ENCODE measurements at regions not wholly inside any gene's neighbourhood (a gene's known extent, or its start where the extent isn't known, plus 50 kb on each side); places are given as distances from the start of the nearest gene placed in this dataset.

DNA sequence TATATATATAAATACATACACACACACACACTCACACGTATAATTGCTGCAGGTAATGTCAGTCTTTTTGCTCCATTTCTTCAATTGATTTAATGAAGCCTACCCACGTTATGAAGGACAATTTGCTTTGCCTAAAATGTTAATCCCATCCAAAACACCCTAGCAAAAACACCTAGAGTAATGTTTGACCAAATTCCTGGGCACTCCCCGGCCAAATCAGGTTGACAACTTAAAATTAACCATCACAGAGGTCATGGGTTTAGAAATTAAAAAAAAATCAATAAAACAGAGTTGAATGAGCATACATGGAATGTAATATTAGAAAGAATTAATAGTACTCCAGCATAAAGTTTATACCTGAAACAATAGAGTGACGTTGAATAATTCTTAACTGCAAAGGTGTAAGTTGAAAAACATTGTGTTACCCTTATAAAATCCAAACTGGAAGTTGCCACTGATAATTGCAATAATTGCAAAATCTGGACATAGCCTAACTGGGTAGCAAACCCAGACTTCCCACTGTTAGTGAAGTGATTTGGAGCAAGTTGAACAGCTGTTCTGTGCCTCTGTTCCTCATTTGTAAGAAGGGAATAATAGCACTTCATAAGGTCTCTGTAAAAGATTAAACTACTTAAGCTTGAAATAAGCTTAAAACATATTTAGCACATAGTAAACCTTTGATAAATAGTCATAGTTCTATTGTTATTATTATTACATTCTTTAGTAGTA, 2120.5 kb downstream of the PCDH7 start:
- Histone ChIP-seq H3K27me3 (replicated peaks; ENCODE audit: control insufficient read depth, insufficient read depth, low read length) (no peaks in the 10 kb centered on the region), H3K36me3 (ENCODE audit: control insufficient read depth, insufficient read depth, low read length) (no peaks in the 10 kb centered on the region), H3K4me3 (replicated peaks; ENCODE audit: low read depth, low read length) (no peak overlapping the region)
- no peak for DNase-seq (ENCODE audit: extremely low read depth, insufficient read length)
- TF ChIP-seq, protein P1, sequence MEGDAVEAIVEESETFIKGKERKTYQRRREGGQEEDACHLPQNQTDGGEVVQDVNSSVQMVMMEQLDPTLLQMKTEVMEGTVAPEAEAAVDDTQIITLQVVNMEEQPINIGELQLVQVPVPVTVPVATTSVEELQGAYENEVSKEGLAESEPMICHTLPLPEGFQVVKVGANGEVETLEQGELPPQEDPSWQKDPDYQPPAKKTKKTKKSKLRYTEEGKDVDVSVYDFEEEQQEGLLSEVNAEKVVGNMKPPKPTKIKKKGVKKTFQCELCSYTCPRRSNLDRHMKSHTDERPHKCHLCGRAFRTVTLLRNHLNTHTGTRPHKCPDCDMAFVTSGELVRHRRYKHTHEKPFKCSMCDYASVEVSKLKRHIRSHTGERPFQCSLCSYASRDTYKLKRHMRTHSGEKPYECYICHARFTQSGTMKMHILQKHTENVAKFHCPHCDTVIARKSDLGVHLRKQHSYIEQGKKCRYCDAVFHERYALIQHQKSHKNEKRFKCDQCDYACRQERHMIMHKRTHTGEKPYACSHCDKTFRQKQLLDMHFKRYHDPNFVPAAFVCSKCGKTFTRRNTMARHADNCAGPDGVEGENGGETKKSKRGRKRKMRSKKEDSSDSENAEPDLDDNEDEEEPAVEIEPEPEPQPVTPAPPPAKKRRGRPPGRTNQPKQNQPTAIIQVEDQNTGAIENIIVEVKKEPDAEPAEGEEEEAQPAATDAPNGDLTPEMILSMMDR (IDR thresholded peaks at IDR 0.05; ENCODE audit: insufficient read depth, low read length, poor library complexity, severe bottlenecking): no peak

DNA sequence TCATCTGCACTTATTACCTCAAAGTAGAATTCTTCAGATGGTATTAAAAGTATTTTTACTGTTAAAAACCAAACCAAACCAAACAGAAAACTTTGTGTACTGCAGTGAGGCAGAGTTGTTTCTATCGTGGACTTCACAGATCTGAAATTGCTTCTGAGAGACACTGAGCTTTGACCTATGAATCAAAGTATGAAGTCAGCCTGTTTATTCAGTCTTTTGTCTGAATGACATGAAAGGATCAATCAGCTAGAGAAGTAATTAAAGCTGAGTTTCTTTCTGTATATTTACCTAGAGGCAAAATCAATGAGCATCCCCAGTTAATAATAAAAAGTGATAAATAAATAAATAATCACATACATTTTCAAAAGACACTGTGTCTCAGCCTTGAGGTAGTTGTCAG, 2121.0 kb downstream of the PCDH7 start:
- no peak for DNase-seq (ENCODE audit: extremely low read depth, insufficient read length)
- Histone ChIP-seq H3K27me3 (replicated peaks; ENCODE audit: control insufficient read depth, insufficient read depth, low read length) (no peaks in the 10 kb centered on the region), H3K4me3 (replicated peaks; ENCODE audit: low read depth, low read length) (no peak overlapping the region), H3K36me3 (ENCODE audit: control insufficient read depth, insufficient read depth, low read length) (no peaks in the 10 kb centered on the region)
- TF ChIP-seq, protein P1 (IDR thresholded peaks at IDR 0.05; ENCODE audit: insufficient read depth, low read length, poor library complexity, severe bottlenecking): no peak

DNA sequence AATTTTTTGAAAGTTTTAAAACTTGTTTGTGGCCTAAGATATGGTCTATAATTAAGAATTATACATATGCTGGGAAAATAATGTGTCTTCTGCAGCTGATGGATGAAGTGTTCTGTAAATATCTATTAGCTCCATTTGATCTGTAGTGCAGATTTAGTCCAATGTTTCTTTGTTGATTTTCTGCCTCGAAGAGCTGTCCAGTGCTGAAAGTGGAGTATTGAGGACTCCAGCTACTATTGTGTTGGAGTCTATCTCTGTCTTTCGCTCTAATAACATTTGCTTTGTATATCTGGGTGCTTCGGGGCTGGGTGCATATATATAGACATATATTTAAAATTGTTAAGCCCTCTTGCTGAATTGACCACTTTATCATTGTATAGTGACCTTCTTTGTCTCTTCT, 2127.3 kb downstream of the PCDH7 start:
- no peak for DNase-seq (ENCODE audit: extremely low read depth, insufficient read length)
- no peaks in the 10 kb centered on the region for H3K27me3 ChIP-seq (replicated peaks; ENCODE audit: control insufficient read depth, insufficient read depth, low read length)
- no peaks in the 10 kb centered on the region for H3K36me3 ChIP-seq (ENCODE audit: control insufficient read depth, insufficient read depth, low read length)
- no peak overlapping the region for H3K4me3 ChIP-seq (replicated peaks; ENCODE audit: low read depth, low read length)
- TF ChIP-seq, protein P1 (IDR thresholded peaks at IDR 0.05; ENCODE audit: insufficient read depth, low read length, poor library complexity, severe bottlenecking): no peak

DNA sequence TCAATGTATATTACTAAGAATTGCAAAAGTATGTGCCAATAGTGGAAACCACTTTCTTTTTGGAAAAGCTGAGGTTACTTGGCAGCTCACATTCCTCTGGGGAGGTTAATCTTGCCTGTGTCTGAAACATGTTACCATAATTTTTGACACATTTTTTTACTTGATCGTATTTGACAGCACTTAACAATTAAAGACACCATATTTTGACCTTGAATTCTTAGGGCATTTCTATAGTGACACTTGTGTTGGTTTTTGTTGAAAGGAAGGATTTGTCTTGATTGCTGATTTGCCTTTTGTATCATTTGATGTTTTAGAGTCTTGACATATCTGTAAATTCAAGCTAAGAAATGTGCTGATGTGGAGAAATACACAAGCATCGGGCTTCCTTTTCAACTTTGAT, 2135.5 kb downstream of the PCDH7 start:
- TF ChIP-seq, protein P1 (IDR thresholded peaks at IDR 0.05; ENCODE audit: insufficient read depth, low read length, poor library complexity, severe bottlenecking): no peak
- DNase-seq (ENCODE audit: extremely low read depth, insufficient read length): no peak
- H3K4me3 ChIP-seq (replicated peaks; ENCODE audit: low read depth, low read length): no peak overlapping the region
- H3K36me3 ChIP-seq (ENCODE audit: control insufficient read depth, insufficient read depth, low read length): no peaks in the 10 kb centered on the region
- H3K27me3 ChIP-seq (replicated peaks; ENCODE audit: control insufficient read depth, insufficient read depth, low read length): no peaks in the 10 kb centered on the region

DNA sequence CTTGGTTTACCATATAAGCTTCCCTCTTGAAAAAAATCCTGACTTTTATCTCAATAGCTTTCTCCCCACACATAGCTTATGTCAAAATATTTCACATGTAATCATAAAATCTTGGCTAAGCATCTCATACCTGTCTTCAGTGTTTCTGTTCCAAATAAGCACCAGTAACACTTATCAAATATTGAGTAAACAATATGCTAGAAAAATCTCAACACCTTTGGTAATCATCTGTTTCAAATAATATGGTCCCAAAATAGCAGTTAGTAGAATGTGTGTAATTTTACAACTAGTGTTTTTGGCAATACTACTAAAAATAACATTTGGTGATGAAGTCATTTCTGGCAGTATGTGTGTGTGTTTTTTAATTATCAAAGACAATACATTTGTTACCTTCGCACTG, 2138.2 kb downstream of the PCDH7 start:
- Histone ChIP-seq H3K36me3 (ENCODE audit: control insufficient read depth, insufficient read depth, low read length) (no peaks in the 10 kb centered on the region), H3K27me3 (replicated peaks; ENCODE audit: control insufficient read depth, insufficient read depth, low read length) (no peaks in the 10 kb centered on the region), H3K4me3 (replicated peaks; ENCODE audit: low read depth, low read length) (no peak overlapping the region)
- no peak for DNase-seq (ENCODE audit: extremely low read depth, insufficient read length)
- TF ChIP-seq, protein P1 (IDR thresholded peaks at IDR 0.05; ENCODE audit: insufficient read depth, low read length, poor library complexity, severe bottlenecking): no peak

DNA sequence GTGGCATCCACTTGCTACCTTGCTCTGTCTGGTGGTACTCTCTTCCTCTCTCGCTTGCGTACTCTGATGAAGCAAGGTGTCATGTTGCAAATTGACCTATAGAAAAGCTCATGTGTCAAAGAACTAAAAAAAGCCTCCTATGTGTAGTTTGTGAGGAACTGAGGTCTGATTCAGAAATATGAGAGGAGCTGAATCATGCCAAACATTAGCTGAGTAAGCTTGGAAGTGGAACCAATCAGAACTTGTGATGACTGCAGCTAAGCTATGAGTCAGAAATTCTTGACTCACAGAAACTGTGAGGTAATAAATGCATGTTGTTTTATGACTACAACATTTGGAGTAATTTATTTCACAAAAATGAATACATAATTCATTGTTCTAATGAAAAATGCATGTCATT, 2138.8 kb downstream of the PCDH7 start:
- DNase-seq (ENCODE audit: extremely low read depth, insufficient read length): no peak

More for the DNA sequence above, 2138.8 kb downstream of the PCDH7 start:
- no peak overlapping the region for H3K4me3 ChIP-seq (replicated peaks; ENCODE audit: low read depth, low read length)
- TF ChIP-seq, protein P1 (IDR thresholded peaks at IDR 0.05; ENCODE audit: insufficient read depth, low read length, poor library complexity, severe bottlenecking): no peak
- no peaks in the 10 kb centered on the region for H3K36me3 ChIP-seq (ENCODE audit: control insufficient read depth, insufficient read depth, low read length)
- H3K27me3 ChIP-seq (replicated peaks; ENCODE audit: control insufficient read depth, insufficient read depth, low read length): no peaks in the 10 kb centered on the region
